RWPE2 (cell line): ENCODE measurements at regions not wholly inside any gene's neighbourhood (a gene's known extent, or its start where the extent isn't known, plus 50 kb on each side); places are given as distances from the start of the nearest gene placed in this dataset.

Experiments
- ATAC-seq: fragments of 200-7000 bp; cut with Tn5 transposase; 3 replicates; pipeline ENCODE4 v1.9.1; 2021; ENCODE audit warnings: low read depth
- DNase-seq: peaks from one replicate; pipeline ENCODE4 v3.0.0-alpha.2; 2020; ENCODE audit warnings: low spot score
- H3K27ac ChIP-seq: fragments of 450-650 bp; 2 replicates; pipeline ENCODE4 v1.5.1; 2017; ENCODE audit warnings: mild to moderate bottlenecking; ENCODE audit not compliant: poor library complexity, severe bottlenecking
- H3K27me3 ChIP-seq: fragments of 250-450 bp; sonication (Bioruptor Pico); 2 replicates; pipeline ENCODE4 v1.5.1; 2021; ENCODE audit warnings: mild to moderate bottlenecking, moderate library complexity; ENCODE audit not compliant: insufficient read depth, poor library complexity, severe bottlenecking
- H3K36me3 ChIP-seq: fragments of 250-450 bp; sonication (Bioruptor Pico); 2 replicates; pipeline ENCODE4 v1.5.1; 2020; ENCODE audit warnings: low read depth, mild to moderate bottlenecking, moderate library complexity
- H3K4me1 ChIP-seq: fragments of 250-450 bp; sonication (Bioruptor Pico); 2 replicates; pipeline ENCODE4 v1.5.1; 2021; ENCODE audit warnings: mild to moderate bottlenecking, moderate library complexity; ENCODE audit not compliant: insufficient read depth, poor library complexity, severe bottlenecking
- H3K4me3 ChIP-seq: fragments of 250-450 bp; sonication (Bioruptor Pico); 2 replicates; pipeline ENCODE4 v1.5.1; 2021; ENCODE audit warnings: mild to moderate bottlenecking, moderate library complexity; ENCODE audit not compliant: severe bottlenecking
- H3K9me3 ChIP-seq: fragments of 250-450 bp; sonication (Bioruptor Pico); 2 replicates; pipeline ENCODE4 v1.5.1; 2021; ENCODE audit warnings: mild to moderate bottlenecking, moderate library complexity; ENCODE audit not compliant: severe bottlenecking
- TF ChIP-seq, protein P1 (sequence below): fragments of 450-650 bp; IDR thresholded peaks from one replicate; pipeline ENCODE4 v1.5.1; 2017; ENCODE audit warnings: mild to moderate bottlenecking, moderate library complexity; ENCODE audit not compliant: poor library complexity, severe bottlenecking

DNA sequence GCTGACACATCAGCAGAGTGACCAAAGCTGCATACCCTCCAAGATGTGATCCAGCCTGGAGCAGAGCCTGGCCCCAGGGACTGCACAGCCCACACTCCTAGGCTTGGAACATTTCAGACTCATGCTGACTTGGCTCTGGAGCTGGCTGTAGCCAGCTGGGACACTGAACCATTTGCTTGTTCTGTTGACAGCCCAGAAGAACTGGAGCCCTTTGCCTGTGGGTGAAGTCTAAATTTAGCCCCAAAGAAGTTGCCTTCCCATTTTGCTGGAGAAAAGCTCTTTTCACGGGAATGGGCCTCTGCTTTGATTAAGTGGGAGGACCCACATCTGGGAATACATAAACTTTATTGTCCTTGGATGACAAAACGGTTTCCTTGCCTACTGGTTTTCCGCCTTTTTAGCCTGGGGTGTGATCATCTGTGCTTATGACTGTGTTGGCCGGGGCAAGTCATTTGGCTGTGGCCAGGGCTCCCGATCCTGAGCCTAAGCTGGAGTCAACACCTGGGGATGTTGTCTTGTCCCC lies 186.2 kb upstream of the BMPER start:
- Histone ChIP-seq H3K27ac (no peak overlapping the region), H3K27me3 (no peaks in the 10 kb centered on the region), H3K36me3 (no peaks in the 10 kb centered on the region), H3K4me3 (no peak overlapping the region), H3K9me3 (no peaks in the 10 kb centered on the region), H3K4me1 (peaks cover 16% of the 10 kb centered on the region)
- ATAC-seq (no peak), DNase-seq (no peak)
- TF ChIP-seq, protein P1, sequence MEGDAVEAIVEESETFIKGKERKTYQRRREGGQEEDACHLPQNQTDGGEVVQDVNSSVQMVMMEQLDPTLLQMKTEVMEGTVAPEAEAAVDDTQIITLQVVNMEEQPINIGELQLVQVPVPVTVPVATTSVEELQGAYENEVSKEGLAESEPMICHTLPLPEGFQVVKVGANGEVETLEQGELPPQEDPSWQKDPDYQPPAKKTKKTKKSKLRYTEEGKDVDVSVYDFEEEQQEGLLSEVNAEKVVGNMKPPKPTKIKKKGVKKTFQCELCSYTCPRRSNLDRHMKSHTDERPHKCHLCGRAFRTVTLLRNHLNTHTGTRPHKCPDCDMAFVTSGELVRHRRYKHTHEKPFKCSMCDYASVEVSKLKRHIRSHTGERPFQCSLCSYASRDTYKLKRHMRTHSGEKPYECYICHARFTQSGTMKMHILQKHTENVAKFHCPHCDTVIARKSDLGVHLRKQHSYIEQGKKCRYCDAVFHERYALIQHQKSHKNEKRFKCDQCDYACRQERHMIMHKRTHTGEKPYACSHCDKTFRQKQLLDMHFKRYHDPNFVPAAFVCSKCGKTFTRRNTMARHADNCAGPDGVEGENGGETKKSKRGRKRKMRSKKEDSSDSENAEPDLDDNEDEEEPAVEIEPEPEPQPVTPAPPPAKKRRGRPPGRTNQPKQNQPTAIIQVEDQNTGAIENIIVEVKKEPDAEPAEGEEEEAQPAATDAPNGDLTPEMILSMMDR: no peak

DNA sequence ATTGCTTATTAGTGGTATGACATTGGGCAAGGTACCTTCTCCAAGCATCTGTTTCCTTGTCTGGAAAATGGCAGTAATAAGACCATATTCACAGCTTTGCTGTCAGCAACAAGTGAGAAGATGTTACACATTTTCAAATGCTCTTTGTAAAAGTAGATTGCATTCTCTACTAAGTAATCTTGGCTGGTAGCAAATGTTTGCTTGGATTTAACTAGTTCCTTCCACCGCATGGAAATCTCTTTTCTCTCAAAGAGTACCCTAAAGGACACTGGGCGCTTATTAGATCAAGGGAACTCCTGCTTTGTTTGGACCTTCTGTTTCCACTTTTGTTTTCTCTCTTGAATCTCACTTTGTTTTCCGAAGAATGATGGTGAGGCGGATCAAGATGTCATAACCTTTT lies 185.2 kb upstream of the BMPER start:
- no peak for ATAC-seq
- no peaks in the 10 kb centered on the region for H3K36me3 ChIP-seq
- H3K4me3 ChIP-seq: no peak overlapping the region
- H3K9me3 ChIP-seq: no peaks in the 10 kb centered on the region
- H3K27ac ChIP-seq: no peak overlapping the region
- DNase-seq: no peak
- H3K4me1 ChIP-seq: peaks cover 16% of the 10 kb centered on the region
- TF ChIP-seq, protein P1: no peak
- no peaks in the 10 kb centered on the region for H3K27me3 ChIP-seq

DNA sequence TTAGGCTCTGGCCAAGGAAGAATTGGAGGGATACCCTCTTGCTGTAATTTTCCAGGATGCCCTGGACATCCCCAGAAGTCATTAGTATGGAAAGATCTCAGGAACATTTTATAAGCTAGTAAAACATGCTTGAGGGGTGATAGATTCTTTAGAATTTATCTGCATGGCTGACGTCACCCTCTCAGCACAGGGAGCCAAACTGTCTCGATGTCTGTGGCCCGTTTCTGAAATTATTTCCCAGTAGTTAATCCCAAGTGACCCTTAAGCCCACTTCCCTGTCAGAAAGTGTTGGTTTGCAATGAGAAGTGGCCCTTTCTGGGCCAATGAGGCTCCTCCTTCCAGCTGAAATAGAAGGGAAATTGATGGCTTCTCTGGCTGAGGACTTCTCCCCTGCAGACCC lies 184.5 kb upstream of the BMPER start:
- no peak overlapping the region for H3K27ac ChIP-seq
- no peaks in the 10 kb centered on the region for H3K27me3 ChIP-seq
- no peak overlapping the region for H3K4me3 ChIP-seq
- no peaks in the 10 kb centered on the region for H3K36me3 ChIP-seq
- H3K9me3 ChIP-seq: no peaks in the 10 kb centered on the region
- TF ChIP-seq, protein P1: no peak
- H3K4me1 ChIP-seq: peaks cover 16% of the 10 kb centered on the region
- ATAC-seq (no peak), DNase-seq (no peak)

DNA sequence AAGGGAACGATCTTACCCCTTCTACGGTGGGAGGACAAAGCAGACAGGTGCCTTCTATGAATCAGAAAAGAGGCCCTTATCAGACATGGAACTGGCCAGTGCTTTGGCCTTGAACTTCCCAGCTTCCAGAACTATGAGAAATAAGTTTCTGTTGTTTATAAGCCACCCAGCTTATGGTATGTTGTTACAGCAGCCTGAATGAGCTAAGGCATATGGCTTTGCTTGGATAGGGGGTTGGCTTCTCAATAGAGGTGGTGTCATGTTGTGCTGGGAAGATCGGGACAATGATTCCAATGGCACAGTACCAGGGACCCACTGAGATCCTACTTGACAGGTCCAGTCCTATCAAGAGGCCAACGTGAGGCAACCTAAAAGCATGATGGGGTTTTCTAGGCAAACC lies 183.4 kb upstream of the BMPER start:
- Histone ChIP-seq H3K27me3 (no peaks in the 10 kb centered on the region), H3K27ac (peak overlapping the region; percentile 30), H3K36me3 (no peaks in the 10 kb centered on the region), H3K9me3 (no peaks in the 10 kb centered on the region), H3K4me1 (peaks cover 20% of the 10 kb centered on the region), H3K4me3 (no peak overlapping the region)
- DNase-seq (no peak), ATAC-seq (no peak)
- TF ChIP-seq, protein P1: no peak

DNA sequence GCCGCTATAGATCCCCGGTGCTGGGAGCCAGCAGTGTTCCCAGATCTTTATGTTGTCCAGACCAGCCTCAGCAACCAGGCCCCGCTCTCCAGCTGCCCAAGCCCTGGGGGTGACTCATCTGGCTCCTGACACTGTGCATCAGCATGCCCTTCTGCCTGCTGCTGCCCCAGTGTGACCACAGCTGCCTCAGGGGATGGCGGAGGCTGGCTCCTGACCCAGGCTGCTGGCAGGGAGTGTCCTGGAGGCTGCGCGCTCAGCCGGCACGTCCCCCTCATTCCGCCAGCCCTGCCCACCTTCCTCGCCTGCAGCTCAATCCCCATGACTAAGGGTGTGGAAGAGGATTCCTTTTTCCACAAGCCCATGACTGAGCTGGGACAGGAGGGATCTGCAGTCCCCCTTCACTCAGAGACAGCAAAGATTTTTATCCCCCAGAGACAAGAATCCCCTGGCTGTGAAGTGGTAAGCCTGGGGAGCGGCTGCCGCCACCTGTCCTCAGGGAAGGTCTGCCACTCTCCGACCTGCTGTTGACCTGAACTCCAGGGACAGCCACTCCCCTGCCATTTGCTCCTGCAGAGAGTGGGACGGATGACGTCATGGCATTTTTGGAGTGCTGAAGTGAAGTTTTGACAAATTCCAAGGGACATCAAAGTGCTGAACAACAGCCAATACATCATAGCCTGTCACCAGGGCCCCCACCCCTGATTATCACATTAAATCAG lies 182.8 kb upstream of the BMPER start:
- Histone ChIP-seq H3K4me1 (peaks cover 20% of the 10 kb centered on the region), H3K4me3 (no peak overlapping the region), H3K36me3 (no peaks in the 10 kb centered on the region), H3K27ac (peak overlapping the region; percentile 30), H3K27me3 (no peaks in the 10 kb centered on the region), H3K9me3 (no peaks in the 10 kb centered on the region)
- ATAC-seq (peak; percentile 99), DNase-seq (peak; percentile 91)
- TF ChIP-seq, protein P1: no peak
